Amniotic epithelial cell (primary cell): ENCODE measurements at regions not wholly inside any gene's neighbourhood (a gene's known extent, or its start where the extent isn't known, plus 50 kb on each side); places are given as distances from the start of the nearest gene placed in this dataset.
"Not testable (repeated sequence)": the region's sequence is repeated elsewhere in the genome, so short reads cannot be mapped to it uniquely, and the experiment has no call there.

Experiments used
- DNase-seq: peaks from one replicate; pipeline ENCODE4 v3.0.0-alpha.2; 2010; ENCODE audit warnings: low read depth

GRCh38 chr14:23694949-23695663 is 58.9 kb downstream of the DHRS2 start:
- peak; percentile 1 for DNase-seq

DNA sequence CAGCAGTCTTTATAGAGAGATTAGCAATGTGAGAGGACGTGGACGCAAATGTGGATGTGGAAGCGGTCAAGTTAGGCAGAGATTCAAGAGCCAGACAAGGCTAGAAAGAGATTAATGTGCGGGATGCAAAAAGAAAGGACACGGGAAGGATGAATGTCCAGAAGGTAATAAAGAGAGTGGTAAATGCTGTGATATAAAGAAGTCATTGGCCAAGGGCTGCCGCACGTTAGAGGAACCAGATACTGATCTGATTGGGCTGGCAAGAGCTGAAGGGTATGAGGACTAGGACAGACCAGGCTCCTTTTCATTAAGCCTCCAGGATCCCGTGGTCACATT is 59.5 kb downstream of the DHRS2 start:
- no peak for DNase-seq

- no peak for DNase-seq
Measured at GRCh38 chr14:23696701-23697239, 60.6 kb downstream of the DHRS2 start.

DNA sequence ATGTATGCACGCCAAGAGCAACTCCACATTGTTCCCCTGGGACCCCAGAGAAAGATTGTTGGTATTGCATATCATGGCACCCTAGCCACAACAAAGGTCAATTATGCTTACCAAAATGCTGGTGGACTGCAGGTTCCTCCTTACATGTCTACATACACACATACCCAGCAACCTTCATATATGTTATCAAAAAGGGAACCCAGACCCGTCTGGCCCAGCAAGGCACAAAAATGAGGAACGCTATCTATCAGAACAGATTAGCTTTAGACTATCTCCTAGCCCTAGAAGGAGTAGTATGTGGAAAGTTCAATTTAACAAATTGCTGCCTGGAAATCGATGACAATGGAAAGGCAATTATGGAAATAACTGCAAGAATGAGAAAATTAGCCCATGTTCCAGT is 61.5 kb downstream of the DHRS2 start:
- no peak for DNase-seq

GRCh38 chr14:23702656-23703426 is 66.7 kb downstream of the DHRS2 start:
- DNase-seq = no peak

- DNase-seq = no peak
Measured at GRCh38 chr14:23704890-23705289, 68.7 kb downstream of the DHRS2 start.

GRCh38 chr14:23707415-23707814 is 71.3 kb downstream of the DHRS2 start:
- DNase-seq = no peak

DNA sequence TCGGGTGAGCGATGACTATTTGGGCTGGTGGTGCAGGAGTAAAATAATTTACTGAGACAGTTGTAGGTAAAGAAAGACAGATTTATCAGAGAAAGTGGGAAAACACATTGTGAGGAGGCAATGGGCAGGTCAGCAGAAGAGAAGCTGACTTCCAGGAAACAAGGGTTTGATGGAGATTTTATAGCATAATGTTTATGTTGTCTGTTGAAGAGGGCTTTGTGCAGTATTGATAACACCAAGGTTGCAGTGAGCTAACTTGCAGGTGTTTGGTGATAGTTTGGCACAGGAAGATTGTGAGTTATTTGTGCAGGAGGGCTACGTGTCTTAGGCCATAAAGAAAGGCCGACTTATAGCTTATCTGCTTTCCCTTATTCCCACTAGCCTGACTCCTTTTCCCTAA is 72.2 kb downstream of the DHRS2 start:
- DNase-seq = no peak

- DNase-seq = no peak
Measured at GRCh38 chr14:23709923-23710322, 73.8 kb downstream of the DHRS2 start.

DNA sequence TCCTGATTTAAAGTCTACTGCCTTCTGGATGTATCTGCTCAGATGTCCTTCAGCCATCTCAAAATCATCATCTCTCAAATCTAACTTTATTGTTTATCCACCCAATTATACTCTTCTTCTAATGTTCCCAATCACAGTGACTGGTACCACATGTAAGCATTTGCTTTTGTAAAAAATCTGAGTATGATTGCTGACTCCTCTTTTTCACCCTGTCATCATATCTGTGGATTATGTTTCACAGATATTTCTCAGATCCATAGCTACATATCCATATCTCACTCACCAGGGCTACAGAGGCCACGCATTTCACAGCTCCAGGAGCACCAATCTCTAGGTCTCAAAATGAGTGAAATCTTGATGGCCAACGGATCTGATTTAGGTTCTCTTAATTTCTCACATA is 76.1 kb downstream of the DHRS2 start:
- no peak for DNase-seq

- no peak for DNase-seq
Measured at GRCh38 chr14:23719225-23719985, 83.2 kb downstream of the DHRS2 start.

DNA sequence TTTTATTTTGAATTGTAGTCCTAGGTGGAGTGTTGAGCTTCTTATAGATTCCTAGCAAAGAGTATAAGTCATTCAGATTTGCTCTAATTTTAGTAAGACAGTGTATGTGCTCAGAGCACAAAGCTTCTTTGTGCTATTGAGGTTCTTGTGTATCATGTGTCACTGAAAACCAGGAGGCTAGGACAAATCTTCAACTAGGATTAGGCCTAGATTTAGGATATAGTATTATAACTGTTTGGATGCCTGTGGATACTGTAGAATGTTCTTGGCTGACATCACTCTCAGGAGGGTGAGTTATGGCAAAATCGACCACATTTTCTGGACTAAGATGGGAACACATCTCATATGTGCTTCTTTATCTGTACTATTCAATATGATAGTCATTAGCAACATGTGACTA is 86.5 kb downstream of the DHRS2 start:
- DNase-seq = no peak

GRCh38 chr14:23723911-23724310 is 87.7 kb downstream of the DHRS2 start:
- DNase-seq = no peak

DNA sequence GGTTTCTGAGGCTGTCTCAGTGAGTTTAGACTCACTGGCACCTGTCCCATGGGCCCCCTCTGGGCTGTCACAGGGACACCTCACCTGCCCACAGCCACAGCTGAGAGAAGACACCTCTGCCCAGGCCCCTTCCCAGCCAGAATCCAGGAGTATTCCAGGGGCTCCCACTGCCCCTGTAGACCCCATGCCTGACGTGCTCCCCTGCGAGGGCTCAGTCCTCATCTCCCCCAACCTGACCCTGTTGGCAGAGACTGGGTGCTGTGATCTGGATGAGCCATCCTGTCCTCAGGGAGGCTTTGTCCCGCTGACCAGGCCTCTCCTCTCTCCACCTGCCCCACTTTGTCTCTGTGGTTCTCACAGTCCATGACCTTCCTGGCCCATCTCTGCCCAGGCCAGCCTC is 89.4 kb downstream of the DHRS2 start:
- DNase-seq = no peak

DNA sequence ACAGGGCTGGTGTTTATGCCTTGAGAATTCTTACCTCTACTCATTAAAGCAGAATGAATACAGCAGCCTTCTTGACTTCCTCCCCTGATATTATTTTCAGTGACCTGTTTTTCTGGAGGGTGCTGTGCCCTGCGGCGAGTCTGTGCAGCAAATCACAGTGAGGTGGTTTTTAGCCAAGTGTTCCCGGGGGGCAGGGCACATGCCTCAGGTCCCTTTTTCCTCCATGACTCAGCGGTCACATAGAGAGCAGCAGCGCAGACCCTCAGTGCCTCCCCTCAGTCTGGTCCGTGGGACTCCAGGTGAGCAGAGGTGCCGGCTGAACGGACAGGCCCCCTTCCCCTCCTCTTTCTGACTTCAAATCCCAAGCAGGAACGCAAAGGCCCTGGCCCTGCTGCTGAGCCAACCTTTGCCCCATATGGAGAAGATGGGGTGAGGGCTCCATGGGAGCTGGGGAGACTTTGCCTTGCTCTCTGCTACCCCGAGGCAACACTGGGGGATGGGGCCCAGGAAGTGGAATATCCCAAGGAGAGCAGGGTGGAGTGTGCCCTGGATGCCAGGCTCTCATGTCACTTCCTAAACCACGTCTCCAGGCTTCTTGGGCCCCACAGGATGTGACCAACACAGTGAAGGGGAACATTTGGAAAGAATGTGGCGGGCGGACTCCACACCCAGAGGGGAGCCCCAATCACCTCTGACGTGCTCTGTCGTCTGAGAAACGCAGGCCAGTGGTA is 90.0 kb downstream of the DHRS2 start:
- no peak for DNase-seq

- peak; percentile 50 for DNase-seq
Measured at GRCh38 chr14:23727566-23728335, 91.6 kb downstream of the DHRS2 start.

DNA sequence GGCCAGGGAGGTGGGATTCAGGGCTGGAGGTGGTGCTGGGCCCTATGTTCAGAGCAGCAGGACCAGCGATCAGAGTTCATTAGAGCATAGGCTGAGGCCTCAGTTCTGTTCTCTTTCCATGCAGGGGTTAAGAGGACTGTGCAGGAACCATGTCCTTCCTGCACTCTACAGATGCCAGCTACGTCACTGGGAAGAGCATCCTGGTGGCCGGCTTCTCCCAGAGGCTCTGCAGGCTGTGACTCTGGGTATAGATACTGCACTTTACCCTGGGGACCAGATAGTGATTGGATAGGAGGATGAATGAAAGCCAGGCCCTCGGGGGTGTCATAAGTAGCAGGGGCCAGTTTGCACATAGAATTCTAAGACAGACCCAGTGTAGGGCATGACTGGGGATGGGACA is 92.6 kb downstream of the DHRS2 start:
- DNase-seq = no peak

DNA sequence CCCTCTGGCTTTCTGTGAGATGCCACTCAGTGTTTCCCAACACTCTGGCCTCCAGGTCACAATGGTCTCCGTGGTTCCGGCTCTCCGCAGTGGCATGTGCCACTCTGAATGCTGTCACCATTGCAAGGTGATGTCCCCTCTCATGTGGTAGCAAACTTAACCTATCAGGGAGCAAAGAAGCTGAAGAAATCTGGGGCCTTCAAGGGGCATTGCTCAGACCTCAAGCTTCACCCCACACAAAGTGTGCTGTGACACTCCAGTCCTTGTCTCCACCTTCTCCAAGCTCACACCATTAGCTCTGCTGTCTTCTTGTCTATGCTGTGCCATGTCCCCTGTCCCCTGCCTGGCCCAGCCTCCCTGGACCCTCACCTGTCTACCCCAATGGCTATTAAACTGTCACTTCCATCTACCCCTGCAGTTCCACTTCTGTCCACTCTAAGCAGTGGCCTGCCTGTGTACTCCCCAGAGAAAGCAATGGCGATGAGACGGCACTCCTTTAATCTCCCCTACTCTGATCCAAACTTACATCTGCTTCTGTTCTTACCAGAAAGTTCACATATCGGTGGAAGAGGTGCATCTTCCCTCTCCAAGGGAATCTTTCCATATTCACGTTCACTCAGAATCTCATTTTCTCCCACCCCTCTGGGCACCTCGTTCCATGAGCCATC is 93.7 kb downstream of the DHRS2 start:
- no peak for DNase-seq

GRCh38 chr14:23735394-23735793 is 99.2 kb downstream of the DHRS2 start:
- DNase-seq = no peak

DNA sequence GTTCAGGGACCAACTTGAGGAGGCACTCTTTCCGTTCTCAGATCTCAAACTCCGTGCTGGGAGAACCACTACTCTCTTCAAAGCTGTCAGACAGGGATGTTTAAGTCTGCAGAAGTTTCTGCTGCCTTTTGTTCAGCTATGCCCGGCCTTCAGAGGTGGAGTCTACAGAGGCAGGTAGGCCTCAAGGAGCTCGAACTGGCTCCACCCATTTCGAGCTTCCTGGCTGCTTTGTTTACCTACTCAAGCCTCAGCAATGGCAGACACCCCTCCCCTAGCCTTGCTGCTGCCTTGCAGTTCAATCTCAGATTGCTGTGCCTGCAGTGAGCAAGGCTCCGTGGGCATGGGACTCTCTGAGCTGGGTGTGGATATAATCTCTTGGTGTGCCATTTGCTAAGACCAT is 108.2 kb downstream of the DHRS2 start:
- not testable (repeated sequence) for DNase-seq

DNA sequence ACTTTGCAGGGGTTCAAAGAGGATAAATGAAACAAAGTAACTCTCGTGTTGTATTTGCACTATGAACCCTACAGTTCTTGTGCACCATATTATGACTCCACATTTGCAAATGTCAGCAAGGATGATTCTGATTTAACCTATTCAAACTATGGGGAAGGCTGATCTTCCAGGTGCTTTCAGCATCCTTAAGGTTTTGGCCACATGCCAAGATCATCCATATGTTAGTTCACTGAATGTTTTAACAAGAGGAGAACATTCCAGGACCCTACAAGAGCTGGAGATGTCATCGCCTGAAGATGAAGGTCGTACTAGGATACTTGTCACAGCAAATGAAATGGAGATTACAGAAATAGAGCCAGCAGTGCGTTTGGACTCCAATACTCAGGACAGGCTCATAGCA is 114.2 kb downstream of the DHRS2 start:
- DNase-seq = no peak
